ENCODE measurements at regions not wholly inside any gene's neighbourhood (a gene's known extent, or its start where the extent isn't known, plus 50 kb on each side); places are given as distances from the start of the nearest gene placed in this dataset.

DNA sequence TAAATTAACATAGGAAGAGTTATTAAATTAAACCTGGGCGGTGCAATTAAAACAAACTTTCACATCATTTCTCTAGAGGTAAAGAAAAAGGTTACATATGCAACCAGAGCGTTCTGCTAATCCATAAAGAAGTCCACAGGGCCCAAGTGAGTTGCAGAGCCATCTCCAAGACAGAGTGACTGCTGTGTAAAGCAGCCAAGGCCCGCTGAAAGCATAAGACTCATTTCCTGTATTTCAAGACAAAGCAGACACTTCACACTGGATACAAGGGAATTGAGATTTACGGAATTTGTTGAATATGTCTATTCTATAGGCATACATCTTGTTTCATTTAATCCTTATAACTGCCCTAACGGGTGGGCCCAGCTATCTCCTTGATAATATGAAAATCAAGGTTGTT lies 422.8 kb downstream of the CBLN4 start:
- TF ChIP-seq CTCF (IDR thresholded peaks at IDR 0.05) (no peak), POLR2A (IDR thresholded peaks at IDR 0.05) (no peak), POLR2AphosphoS5 (IDR thresholded peaks at IDR 0.05) (no peak)
